ENCODE measurements at regions not wholly inside any gene's neighbourhood (a gene's known extent, or its start where the extent isn't known, plus 50 kb on each side); places are given as distances from the start of the nearest gene placed in this dataset.

DNA sequence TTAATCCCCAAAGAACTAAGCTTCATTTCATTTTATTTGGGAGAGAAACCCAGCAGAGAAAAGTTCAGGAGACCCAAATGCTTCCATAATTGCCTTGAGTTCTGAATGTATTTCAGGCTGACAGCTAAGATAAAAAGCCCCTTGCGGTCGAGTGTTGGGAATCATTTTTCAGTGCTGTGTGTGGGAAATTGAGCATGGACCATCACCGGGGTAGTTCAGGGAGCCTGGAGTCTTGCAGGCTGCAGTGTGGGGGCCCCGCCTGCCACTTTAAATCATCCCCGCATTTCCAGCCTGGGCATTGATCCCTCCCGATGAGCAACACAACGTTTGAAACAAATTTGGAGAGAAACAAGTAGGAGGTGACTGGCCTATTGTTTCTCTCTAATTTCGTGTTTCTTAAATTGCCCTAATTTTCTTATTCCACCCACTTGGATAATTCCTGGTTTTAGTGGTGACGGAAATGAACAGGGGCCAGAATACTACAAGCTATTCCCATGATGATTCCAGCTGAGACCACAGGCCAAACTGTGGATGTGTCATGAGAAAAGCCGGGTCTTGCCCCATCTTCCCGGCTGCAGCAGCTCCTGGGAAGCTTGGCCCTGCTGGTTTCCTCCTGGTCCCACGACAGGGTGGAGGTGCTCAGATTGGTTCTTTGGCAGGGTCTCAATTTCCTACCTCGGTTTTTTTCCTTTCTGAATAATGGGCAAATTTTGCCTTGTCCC, 75.1 kb downstream of the FOXL1 start:
- TF ChIP-seq, protein P1, sequence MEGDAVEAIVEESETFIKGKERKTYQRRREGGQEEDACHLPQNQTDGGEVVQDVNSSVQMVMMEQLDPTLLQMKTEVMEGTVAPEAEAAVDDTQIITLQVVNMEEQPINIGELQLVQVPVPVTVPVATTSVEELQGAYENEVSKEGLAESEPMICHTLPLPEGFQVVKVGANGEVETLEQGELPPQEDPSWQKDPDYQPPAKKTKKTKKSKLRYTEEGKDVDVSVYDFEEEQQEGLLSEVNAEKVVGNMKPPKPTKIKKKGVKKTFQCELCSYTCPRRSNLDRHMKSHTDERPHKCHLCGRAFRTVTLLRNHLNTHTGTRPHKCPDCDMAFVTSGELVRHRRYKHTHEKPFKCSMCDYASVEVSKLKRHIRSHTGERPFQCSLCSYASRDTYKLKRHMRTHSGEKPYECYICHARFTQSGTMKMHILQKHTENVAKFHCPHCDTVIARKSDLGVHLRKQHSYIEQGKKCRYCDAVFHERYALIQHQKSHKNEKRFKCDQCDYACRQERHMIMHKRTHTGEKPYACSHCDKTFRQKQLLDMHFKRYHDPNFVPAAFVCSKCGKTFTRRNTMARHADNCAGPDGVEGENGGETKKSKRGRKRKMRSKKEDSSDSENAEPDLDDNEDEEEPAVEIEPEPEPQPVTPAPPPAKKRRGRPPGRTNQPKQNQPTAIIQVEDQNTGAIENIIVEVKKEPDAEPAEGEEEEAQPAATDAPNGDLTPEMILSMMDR (conservative IDR thresholded peaks at IDR 0.05; ENCODE audit: low read length), result no peak
- TF ChIP-seq EZH2phosphoT487 (IDR thresholded peaks at IDR 0.05; ENCODE audit: borderline replicate concordance, low read depth, low read length), result no peak
- H3K4me1 ChIP-seq (ENCODE audit: insufficient read depth, low read length, poor library complexity, severe bottlenecking), result no peaks in the 10 kb centered on the region
- DNase-seq (ENCODE audit: low spot score), result no peak
- no peaks in the 10 kb centered on the region for H3K79me2 ChIP-seq (ENCODE audit: insufficient read depth, low read depth, low read length)
- H2AFZ ChIP-seq (ENCODE audit: low read length), result no peak overlapping the region
- no peaks in the 10 kb centered on the region for H3K9me2 ChIP-seq (ENCODE audit: insufficient read depth, low read length)
- ChIA-PET CTCF (ENCODE audit: unreplicated experiment) (no interaction called here), POLR2A (no interaction called here)
- H3K4me2 ChIP-seq (ENCODE audit: low read length), result no peak overlapping the region
- no TSS peak for BruUV-seq (replicated peaks)
- no peak overlapping the region for H3K4me3 ChIP-seq (ENCODE audit: low read depth, low read length, poor library complexity, severe bottlenecking)
- intact Hi-C loops (cut with micrococcal nuclease; ENCODE audit: unreplicated experiment), result no loop called here
- no peaks in the 10 kb centered on the region for H4K20me1 ChIP-seq (ENCODE audit: insufficient read depth, low read length)
- H3K27ac ChIP-seq (ENCODE audit: low read depth, low read length, poor library complexity, severe bottlenecking), result no peak overlapping the region
- no peaks in the 10 kb centered on the region for H3K9me3 ChIP-seq (ENCODE audit: low read length)
- H3K36me3 ChIP-seq (ENCODE audit: insufficient read depth, low read length), result no peaks in the 10 kb centered on the region

DNA sequence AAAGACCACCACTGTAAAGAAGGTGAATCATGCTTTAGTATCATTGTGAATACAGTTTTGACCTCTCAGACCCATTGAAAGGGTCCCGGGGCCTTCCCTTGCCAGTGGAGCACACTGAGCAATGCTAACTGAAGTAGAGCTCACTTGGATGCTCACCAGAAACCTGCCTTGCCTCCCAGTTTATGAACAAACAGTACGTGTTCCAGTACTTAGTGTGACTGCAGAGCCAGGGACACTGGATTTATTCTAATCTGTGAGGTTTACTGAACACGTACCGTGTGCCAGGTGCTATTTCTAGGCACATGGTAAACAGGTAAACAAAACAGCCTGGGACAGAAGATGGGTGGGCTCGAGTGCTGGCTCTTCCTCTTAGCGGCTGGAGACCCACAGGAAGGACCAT, 79.6 kb downstream of the FOXL1 start:
- Histone ChIP-seq H3K36me3 (ENCODE audit: insufficient read depth, low read length) (no peaks in the 10 kb centered on the region), H4K20me1 (ENCODE audit: insufficient read depth, low read length) (no peaks in the 10 kb centered on the region), H3K4me2 (ENCODE audit: low read length) (no peak overlapping the region), H3K4me3 (ENCODE audit: low read depth, low read length, poor library complexity, severe bottlenecking) (no peak overlapping the region), H2AFZ (ENCODE audit: low read length) (no peak overlapping the region), H3K79me2 (ENCODE audit: insufficient read depth, low read depth, low read length) (no peaks in the 10 kb centered on the region), H3K9me2 (ENCODE audit: insufficient read depth, low read length) (no peaks in the 10 kb centered on the region), H3K9me3 (ENCODE audit: low read length) (no peaks in the 10 kb centered on the region), H3K27ac (ENCODE audit: low read depth, low read length, poor library complexity, severe bottlenecking) (no peak overlapping the region), H3K4me1 (ENCODE audit: insufficient read depth, low read length, poor library complexity, severe bottlenecking) (no peaks in the 10 kb centered on the region)
- TF ChIP-seq, protein P1 (conservative IDR thresholded peaks at IDR 0.05; ENCODE audit: low read length), result no peak
- TF ChIP-seq EZH2phosphoT487 (IDR thresholded peaks at IDR 0.05; ENCODE audit: borderline replicate concordance, low read depth, low read length), result no peak
- intact Hi-C loops (cut with micrococcal nuclease; ENCODE audit: unreplicated experiment), result no loop called here
- CTCF ChIA-PET (ENCODE audit: unreplicated experiment), result interaction anchor here (0.6 kb wide), 1 partner anchor 257 kb away, joined by 3 read pairs; no protein-coding TSS in a partner anchor
- BruUV-seq (replicated peaks), result no TSS peak
- DNase-seq (ENCODE audit: low spot score), result no peak
- POLR2A ChIA-PET, result no interaction called here

DNA sequence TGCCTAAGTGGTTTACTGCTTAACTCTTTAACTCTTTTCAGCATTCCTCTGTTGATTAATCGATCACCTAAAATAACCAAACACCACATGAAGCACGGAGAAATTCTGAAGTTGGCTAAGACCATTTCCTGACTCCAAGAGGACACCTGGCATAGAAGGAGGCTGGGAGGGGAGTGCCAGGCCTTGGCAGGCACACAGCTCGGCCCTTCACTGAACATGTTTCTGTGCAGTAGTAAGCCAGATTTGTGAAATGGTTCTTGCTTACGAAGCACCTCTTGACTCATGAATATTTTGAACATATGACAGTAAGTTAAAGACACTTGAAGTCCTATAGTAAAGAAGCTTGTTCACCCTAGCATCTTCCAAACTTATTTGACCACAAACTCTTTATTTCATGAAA, 82.3 kb downstream of the FOXL1 start:
- Histone ChIP-seq H4K20me1 (ENCODE audit: insufficient read depth, low read length) (no peaks in the 10 kb centered on the region), H3K27ac (ENCODE audit: low read depth, low read length, poor library complexity, severe bottlenecking) (no peak overlapping the region), H2AFZ (ENCODE audit: low read length) (no peak overlapping the region), H3K9me2 (ENCODE audit: insufficient read depth, low read length) (no peaks in the 10 kb centered on the region), H3K79me2 (ENCODE audit: insufficient read depth, low read depth, low read length) (no peaks in the 10 kb centered on the region), H3K9me3 (ENCODE audit: low read length) (no peaks in the 10 kb centered on the region), H3K4me1 (ENCODE audit: insufficient read depth, low read length, poor library complexity, severe bottlenecking) (peaks cover 9% of the 10 kb centered on the region), H3K4me2 (ENCODE audit: low read length) (no peak overlapping the region), H3K4me3 (ENCODE audit: low read depth, low read length, poor library complexity, severe bottlenecking) (no peak overlapping the region), H3K36me3 (ENCODE audit: insufficient read depth, low read length) (no peaks in the 10 kb centered on the region)
- ChIA-PET POLR2A (no interaction called here), CTCF (ENCODE audit: unreplicated experiment) (no interaction called here)
- BruUV-seq (replicated peaks), result no TSS peak
- DNase-seq (ENCODE audit: low spot score), result no peak
- TF ChIP-seq, protein P1 (conservative IDR thresholded peaks at IDR 0.05; ENCODE audit: low read length), result no peak
- TF ChIP-seq EZH2phosphoT487 (IDR thresholded peaks at IDR 0.05; ENCODE audit: borderline replicate concordance, low read depth, low read length), result no peak
- intact Hi-C loops (cut with micrococcal nuclease; ENCODE audit: unreplicated experiment), result no loop called here

Measured in OCI-LY7 (cell line).